Suprapubic skin (tissue), 4 donors: ENCODE measurements at regions not wholly inside any gene's neighbourhood (a gene's known extent, or its start where the extent isn't known, plus 50 kb on each side); places are given as distances from the start of the nearest gene placed in this dataset.

Experiments
- DNase-seq, 2 donors: peaks; one replicate each; pipeline ENCODE4 v3.0.0-alpha.2; 2019; ENCODE audit warnings: low spot score in 2 of 2
- H3K27ac ChIP-seq: fragments of 200-600 bp; sonication (generic); one replicate; pipeline ENCODE4 v1.5.1; 2019
- H3K27me3 ChIP-seq: fragments of 200-600 bp; sonication (generic); one replicate; pipeline ENCODE4 v1.5.1; 2019
- H3K36me3 ChIP-seq: fragments of 200-600 bp; sonication (generic); one replicate; pipeline ENCODE4 v1.5.1; 2019
- H3K4me1 ChIP-seq: fragments of 200-600 bp; sonication (generic); one replicate; pipeline ENCODE4 v1.5.1; 2019
- H3K4me3 ChIP-seq: fragments of 200-600 bp; sonication (generic); one replicate; pipeline ENCODE4 v1.5.1; 2019; ENCODE audit warnings: mild to moderate bottlenecking
- H3K9me3 ChIP-seq: fragments of 200-600 bp; sonication (generic); one replicate; pipeline ENCODE4 v1.5.1; 2019
- CTCF ChIP-seq, 2 donors: fragments of 200-600 bp in 1 of 2; fragments of 450-650 bp in 1 of 2; sonication (generic) in 1 of 2; IDR thresholded peaks; one replicate each; pipeline ENCODE4 v1.5.1; 2016 to 2019; ENCODE audit warnings: antibody characterized with exemption in 2 of 2, mild to moderate bottlenecking in 1 of 2, moderate library complexity in 1 of 2
- EP300 ChIP-seq: sonication (generic); formaldehyde crosslinking; IDR thresholded peaks from one replicate; pipeline ENCODE4 v1.6.1; 2017; ENCODE audit warnings: antibody characterized with exemption
- POLR2A ChIP-seq, 2 donors: fragments of 450-650 bp; IDR thresholded peaks; one replicate each; pipeline ENCODE4 v1.6.1; 2017; ENCODE audit warnings: antibody characterized with exemption in 2 of 2, mild to moderate bottlenecking in 2 of 2, moderate library complexity in 2 of 2
- POLR2AphosphoS5 ChIP-seq, 3 donors: sonication (generic); formaldehyde crosslinking; IDR thresholded peaks; one replicate each; pipeline ENCODE4 v1.6.1; 2017; ENCODE audit warnings: antibody characterized with exemption in 3 of 3
- WGBS: methylation state at CpG from one replicate; pipeline ENCODE4 v1.1.5; 2018; 5-methylcytosine and 5-hydroxymethylcytosine counted together

DNA sequence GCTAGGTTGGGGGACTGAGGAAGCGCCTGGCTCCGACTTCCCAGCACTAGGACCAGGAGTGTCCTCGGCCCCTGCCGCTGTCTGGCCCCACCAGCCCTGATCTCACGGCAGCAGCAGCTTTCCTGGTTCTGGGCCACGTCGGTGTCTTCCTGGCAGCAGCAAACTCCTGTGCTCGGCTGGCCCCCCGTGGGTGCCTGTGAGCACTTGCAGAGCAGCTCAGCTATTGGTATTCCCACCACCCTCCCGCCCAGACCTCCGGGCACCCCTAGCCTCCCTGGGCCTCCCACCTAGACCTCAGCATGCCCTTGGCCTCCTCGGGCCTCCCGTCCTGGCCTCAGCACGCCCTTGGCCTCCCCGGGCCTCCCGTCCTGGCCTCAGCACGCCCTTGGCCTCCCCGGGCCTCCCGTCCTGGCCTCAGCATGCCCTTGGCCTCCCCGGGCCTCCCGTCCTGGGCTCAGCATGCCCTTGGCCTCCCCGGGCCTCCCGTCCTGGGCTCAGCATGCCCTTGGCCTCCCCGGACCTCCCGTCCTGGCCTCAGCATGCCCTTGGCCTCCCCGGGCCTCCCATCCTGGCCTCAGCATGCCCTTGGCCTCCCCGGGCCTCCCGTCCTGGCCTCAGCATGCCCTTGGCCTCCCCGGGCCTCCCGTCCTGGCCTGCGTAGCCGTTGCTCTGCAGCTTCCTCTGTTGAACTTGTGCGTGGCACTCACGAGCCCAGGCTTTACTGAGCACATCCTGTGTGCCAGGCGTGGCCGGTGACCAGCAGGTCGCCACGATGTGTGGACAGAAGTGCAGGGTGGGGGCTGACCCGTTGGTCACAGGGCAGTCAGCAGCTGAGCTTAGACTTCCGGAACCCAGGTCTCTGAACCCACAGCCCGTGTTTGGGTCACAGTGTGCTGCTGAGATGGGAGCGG, 51.8 kb upstream of the ACSF3 start:
- H3K4me3 ChIP-seq = no peak overlapping the region
- TF ChIP-seq CTCF (IDR thresholded peaks at IDR 0.05) (no peak), EP300 (no peak), POLR2A (IDR thresholded peaks at IDR 0.05) (no peak), POLR2AphosphoS5 (IDR thresholded peaks at IDR 0.05) (no peak)
- no peaks in the 10 kb centered on the region for H3K9me3 ChIP-seq
- 89% methylated on average over 29 of the region's 42 CpGs for WGBS
- no peaks in the 10 kb centered on the region for H3K36me3 ChIP-seq
- H3K4me1 ChIP-seq = no peaks in the 10 kb centered on the region
- DNase-seq = no peak
- no peak overlapping the region for H3K27ac ChIP-seq
- H3K27me3 ChIP-seq = peaks cover 93% of the 10 kb centered on the region

- Histone ChIP-seq H3K9me3 (no peaks in the 10 kb centered on the region), H3K4me3 (no peak overlapping the region), H3K4me1 (no peaks in the 10 kb centered on the region), H3K36me3 (no peaks in the 10 kb centered on the region), H3K27me3 (peaks cover 93% of the 10 kb centered on the region), H3K27ac (no peak overlapping the region)
- TF ChIP-seq POLR2AphosphoS5 (IDR thresholded peaks at IDR 0.05) (no peak), CTCF (IDR thresholded peaks at IDR 0.05) (no peak)
- no peak for DNase-seq
- WGBS = 67% methylated on average over 10 of the region's 32 CpGs
Measured at GRCh38 chr16:89042711-89043551, 50.7 kb upstream of the ACSF3 start.

DNA sequence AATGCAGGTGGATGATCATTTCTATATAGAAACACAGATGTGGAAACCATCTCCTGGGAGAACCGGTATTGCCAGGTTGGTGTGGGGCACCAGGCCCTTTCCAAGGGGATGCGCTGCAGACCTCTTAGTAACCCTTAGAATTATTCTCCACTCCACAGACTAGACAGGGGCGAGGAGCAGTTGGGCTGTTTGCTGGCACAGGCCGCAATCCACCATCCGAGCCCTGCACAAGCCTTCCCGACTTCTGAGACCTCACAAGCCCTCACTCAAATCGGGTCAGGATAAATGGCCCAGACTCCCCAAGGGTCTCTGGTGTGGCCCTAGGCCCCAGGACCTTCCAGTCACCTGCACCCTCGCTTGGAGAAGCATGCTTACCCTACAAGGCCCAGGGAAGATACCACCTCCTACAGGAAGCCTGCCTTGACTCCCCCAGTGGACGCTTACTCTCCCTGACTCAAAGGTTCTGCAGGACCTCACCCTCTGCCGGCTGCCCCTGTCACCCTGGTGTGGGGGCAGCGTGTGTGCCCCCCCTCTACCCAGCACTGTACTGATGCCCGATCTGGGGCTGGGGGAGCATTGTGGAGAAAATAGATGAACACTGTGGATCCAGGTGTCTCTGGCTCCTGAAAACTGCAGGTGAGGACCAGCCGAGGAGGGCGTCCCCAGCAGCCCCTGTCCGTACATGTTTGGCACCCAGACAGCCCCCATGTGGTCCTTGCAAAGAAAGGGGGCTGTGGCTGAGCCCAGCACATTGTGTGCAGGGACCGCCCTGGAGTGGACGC, 49.8 kb upstream of the ACSF3 start:
- no peaks in the 10 kb centered on the region for H3K9me3 ChIP-seq
- no peak overlapping the region for H3K4me3 ChIP-seq
- no peaks in the 10 kb centered on the region for H3K36me3 ChIP-seq
- H3K4me1 ChIP-seq = no peaks in the 10 kb centered on the region
- H3K27me3 ChIP-seq = peaks cover 93% of the 10 kb centered on the region
- TF ChIP-seq POLR2A (IDR thresholded peaks at IDR 0.05) (no peak), CTCF (IDR thresholded peaks at IDR 0.05) (no peak), EP300 (no peak), POLR2AphosphoS5 (IDR thresholded peaks at IDR 0.05) (no peak)
- WGBS = 58% methylated on average over 13 of the region's 17 CpGs
- no peak for DNase-seq
- no peak overlapping the region for H3K27ac ChIP-seq
